ENCODE measurements at regions not wholly inside any gene's neighbourhood (a gene's known extent, or its start where the extent isn't known, plus 50 kb on each side); places are given as distances from the start of the nearest gene placed in this dataset.

- DNase-seq (ENCODE audit: low spot score) = no peak
Measured at GRCh38 chr3:144142151-144142840, 170.7 kb downstream of the DIPK2A start.

DNA sequence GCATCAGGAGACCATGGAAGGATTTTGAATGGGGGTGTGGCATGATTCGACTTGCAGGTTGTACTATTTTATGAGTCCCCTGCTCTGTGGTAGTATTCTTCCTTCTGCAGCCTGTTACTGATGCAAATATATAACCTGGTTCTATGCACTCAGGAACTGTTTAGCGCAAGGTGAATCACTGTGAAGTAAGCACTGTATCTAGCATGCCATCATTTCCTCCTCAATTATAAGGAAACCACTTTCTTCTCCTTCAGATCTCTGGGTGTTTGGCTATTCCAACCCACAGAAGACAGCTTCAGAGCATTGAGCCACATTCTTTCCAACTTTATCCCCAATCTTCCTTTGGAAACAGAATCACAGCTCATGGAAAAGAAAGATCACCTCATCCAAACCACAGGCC, 176.7 kb downstream of the DIPK2A start:
- DNase-seq (ENCODE audit: low spot score) = no peak

- DNase-seq (ENCODE audit: low spot score) = no peak
Measured at GRCh38 chr3:144151983-144152382, 180.4 kb downstream of the DIPK2A start.

- DNase-seq (ENCODE audit: low spot score) = no peak
Measured at GRCh38 chr3:144160627-144161026, 189.0 kb downstream of the DIPK2A start.

- peak; percentile 8 for DNase-seq (ENCODE audit: low spot score)
Measured at GRCh38 chr3:144162042-144162441, 190.4 kb downstream of the DIPK2A start.

- DNase-seq (ENCODE audit: low spot score) = no peak
Measured at GRCh38 chr3:144164352-144164751, 192.7 kb downstream of the DIPK2A start.

- no peak for DNase-seq (ENCODE audit: low spot score)
Measured at GRCh38 chr3:144165482-144165881, 193.9 kb downstream of the DIPK2A start.

DNA sequence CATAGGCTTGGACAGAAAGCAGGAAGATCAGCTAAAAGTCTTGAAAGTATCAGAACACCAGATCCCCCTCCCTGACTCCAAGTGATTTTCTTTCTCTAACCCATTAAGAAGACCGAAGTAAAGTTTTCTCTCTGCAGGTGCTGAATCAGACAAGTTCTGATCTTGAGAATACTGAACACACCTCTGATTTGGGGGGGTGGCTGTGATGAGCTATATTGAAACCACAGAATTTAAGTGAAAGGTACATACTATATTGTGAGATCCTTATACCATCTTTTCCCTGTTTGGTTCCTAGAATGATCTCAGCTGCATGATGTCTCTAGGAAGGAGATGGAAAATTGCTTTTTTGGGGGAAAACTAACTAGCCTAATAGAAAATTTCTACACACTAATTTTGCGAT, 196.0 kb downstream of the DIPK2A start:
- no peak for DNase-seq (ENCODE audit: low spot score)

DNA sequence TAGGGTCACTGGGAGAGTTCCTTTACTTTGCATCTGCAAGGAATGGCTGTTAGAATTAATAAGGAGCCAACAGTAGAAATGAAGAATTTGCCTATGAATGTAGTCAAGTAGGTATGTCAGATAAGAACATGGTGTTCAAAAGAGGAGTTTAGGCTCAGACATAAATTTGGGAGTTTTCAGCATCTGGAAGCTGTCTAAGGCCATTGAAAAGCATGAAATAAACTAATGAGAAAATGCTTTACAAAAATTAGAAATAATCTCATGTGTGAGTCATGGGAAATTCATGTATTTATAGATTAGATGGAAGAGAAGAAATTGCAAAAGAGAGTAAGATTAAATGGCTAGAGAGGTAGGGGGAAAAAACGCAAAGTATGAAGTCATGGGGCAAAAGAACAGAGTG, 201.9 kb downstream of the DIPK2A start:
- no peak for DNase-seq (ENCODE audit: low spot score)

DNA sequence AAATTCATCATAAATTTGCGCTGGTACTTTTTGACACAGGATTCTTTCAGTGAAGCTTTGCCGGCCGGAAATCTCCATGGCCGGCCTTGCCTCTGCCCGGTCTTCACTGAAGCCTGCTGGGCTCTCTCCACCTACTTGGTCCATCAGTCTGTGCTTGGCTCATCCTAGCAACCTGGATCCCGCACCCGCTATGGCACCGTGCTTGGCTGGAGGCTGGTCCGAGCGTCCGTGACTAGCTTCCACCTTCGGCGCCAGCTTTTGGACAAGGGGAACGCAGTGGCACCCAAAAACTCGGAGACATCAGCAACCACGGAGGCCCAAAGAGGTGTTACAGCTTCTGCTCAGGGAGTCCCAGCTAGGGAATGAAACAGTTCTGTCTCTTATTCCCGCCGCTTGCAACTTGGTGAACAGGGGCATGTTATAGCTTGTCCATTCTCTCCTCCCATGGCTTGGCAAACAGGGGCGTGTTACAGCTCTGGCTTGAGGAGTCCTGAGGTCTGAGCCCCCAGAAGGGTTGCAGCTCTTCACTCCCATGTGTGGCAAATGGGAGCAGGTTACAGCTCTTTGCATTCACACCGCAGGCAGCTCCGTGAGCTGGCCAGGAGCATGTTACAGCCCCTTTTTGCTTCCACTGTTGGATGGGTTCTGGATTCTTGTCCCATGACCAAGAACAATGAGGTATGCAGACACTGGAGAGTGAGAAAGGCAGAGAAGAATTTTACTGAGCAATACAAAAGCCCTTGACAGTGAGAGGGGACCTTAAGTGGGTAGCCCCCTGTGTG, 204.2 kb downstream of the DIPK2A start:
- DNase-seq (ENCODE audit: low spot score) = no peak

DNA sequence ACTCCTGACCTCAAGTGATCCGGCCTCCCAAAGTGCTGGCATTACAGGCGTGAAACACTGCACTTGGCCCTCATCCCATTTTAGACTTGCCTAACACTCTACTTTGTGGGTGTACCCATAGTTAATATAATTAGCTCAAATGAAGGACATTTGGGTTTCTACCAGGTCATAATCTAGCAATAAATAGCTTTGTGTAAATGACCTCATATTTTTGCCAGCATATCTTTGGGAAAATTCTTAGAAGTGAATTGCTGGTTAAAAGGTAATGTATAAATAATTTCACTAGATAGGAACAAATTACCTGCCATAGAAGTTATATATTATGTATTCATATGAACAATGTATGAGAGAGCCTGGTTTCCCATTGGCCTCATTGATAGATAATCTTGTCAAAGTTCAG, 206.0 kb downstream of the DIPK2A start:
- no peak for DNase-seq (ENCODE audit: low spot score)

GRCh38 chr3:144178607-144179006, 207.0 kb downstream of the DIPK2A start:
- DNase-seq (ENCODE audit: low spot score) = no peak

- DNase-seq (ENCODE audit: low spot score) = no peak
Measured at GRCh38 chr3:144181062-144181461, 209.4 kb downstream of the DIPK2A start.

GRCh38 chr3:144182501-144182900, 210.9 kb downstream of the DIPK2A start:
- DNase-seq (ENCODE audit: low spot score) = no peak

GRCh38 chr3:144185276-144185675, 213.7 kb downstream of the DIPK2A start:
- no peak for DNase-seq (ENCODE audit: low spot score)

GRCh38 chr3:144187531-144188210, 216.0 kb downstream of the DIPK2A start:
- no peak for DNase-seq (ENCODE audit: low spot score)

GRCh38 chr3:144189044-144189443, 217.4 kb downstream of the DIPK2A start:
- DNase-seq (ENCODE audit: low spot score) = no peak

DNA sequence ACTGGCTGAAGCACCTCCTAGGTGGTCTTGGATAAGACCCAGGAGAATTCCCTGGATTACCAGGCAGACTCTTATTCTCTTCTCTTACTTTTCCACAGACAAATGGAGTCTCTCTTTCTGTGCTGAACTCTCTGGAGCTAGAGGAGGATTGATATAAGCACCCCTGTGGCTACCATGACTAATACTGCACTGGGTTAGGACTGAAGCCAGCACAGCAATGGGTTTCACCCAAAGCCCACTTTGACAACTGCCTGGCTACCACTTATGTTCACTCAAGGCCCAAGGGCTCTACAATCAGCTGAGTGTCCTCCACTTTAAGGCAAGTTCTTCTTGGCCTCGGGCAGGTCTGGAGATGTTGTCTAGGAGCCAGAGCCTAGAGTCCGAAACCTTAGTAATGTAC, 225.5 kb downstream of the DIPK2A start:
- no peak for DNase-seq (ENCODE audit: low spot score)

DNA sequence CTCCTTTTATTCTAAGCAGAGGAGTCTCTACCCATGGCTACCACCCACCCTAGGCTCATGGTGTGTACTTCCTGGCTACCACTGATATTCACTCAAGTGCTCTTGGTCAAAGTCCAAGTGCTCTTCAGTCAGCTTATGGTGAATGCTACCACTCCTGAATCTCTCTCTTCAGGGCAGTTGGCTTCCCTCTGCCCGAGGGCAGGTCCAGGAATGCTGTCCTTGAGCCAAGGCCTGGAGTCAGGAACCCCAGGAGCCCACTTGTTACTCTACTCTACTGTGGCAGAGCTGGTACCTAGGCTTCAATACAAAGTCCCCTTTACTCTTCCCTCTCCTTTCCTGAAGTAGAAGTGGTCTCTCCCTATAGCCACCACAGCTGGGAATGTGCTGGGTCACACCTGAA, 226.0 kb downstream of the DIPK2A start:
- DNase-seq (ENCODE audit: low spot score) = no peak

DNA sequence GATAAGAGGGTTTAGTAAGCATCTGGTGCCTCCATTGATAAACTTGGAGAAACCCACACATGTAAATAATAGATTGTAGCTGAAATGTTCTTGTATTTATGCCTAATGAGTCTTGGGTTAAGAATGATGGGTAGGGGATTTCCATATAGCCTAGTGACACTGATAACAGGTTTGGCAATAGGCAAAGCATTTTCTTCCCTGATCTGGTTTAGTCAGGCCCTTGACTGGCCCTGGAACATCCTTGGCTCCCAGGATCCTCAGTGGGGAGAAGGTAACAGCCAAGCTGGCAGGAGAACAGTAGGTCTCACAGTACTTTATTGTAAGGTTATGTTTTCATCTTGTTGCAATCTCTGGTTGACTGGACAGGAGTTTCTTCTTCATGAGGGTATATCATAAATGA, 228.4 kb downstream of the DIPK2A start:
- no peak for DNase-seq (ENCODE audit: low spot score)

- no peak for DNase-seq (ENCODE audit: low spot score)
Measured at GRCh38 chr3:144200466-144200865, 228.8 kb downstream of the DIPK2A start.

DNA sequence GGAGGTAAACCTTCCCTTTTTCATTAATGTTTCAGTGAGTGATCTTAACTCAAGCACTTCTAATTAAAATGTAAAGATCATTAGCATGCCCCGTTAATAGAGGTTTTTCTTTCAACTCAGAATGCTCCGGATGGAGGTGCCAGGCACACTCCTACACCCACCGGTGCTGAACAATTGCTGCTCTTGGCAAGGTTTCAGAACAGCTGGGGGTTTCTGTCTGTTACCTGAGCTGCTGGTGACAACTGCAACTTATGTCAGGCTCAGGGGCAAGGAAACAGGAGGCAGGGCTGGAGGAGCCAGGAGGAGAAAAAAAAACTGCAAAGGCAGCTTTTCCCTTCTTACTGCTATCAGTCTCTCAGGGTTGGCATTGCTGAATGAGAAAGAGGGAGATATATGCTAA, 250.1 kb downstream of the DIPK2A start:
- no peak for DNase-seq (ENCODE audit: low spot score)

DNA sequence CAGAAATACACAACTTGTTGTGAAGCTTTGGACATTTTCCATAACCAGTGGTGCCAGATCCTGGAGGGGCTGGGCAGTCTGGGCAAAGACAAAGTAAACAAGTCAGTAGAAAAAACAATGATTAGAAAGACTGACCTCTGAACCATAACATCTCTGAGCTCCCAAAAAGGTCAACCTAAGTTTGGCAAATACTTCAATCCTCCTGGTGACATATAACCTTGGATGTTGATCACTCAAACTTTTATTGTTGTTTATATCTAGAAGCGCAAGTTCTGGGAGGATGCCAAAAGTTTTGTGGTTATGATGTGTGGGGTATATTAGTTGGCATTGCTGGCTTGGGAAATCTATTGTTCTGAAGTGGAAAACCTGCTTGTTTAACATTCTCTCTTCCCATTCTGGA, 257.7 kb downstream of the DIPK2A start:
- DNase-seq (ENCODE audit: low spot score) = no peak
